DND-41 (cell line): ENCODE measurements at regions not wholly inside any gene's neighbourhood (a gene's known extent, or its start where the extent isn't known, plus 50 kb on each side); places are given as distances from the start of the nearest gene placed in this dataset.
"Not testable (repeated sequence)": the region's sequence is repeated elsewhere in the genome, so short reads cannot be mapped to it uniquely, and the experiment has no call there.

Experiments
- ATAC-seq: fragments of 200-7000 bp; cut with Tn5 transposase; 3 replicates; pipeline ENCODE4 v1.9.1; 2021; ENCODE audit warnings: low read depth; ENCODE audit not compliant: insufficient read depth
- DNase-seq: peaks from one replicate; pipeline ENCODE4 v3.0.0-alpha.2; 2020
- H2AFZ ChIP-seq: 2 replicates; pipeline ENCODE4 v1.6.0; 2012; ENCODE audit warnings: low read depth, low read length
- H3K27ac ChIP-seq: 2 replicates; pipeline ENCODE4 v1.5.1; 2012; ENCODE audit warnings: low read length, inconsistent platforms
- H3K27me3 ChIP-seq: fragments of 200-600 bp; sonication (generic); 2 replicates; pipeline ENCODE4 v1.6.0; 2012; ENCODE audit warnings: low read length, mild to moderate bottlenecking, inconsistent platforms; ENCODE audit not compliant: insufficient read depth, poor library complexity
- H3K36me3 ChIP-seq: 2 replicates; pipeline ENCODE4 v1.5.1; 2012; ENCODE audit warnings: low read length, inconsistent platforms; ENCODE audit not compliant: insufficient read depth
- H3K4me1 ChIP-seq: 2 replicates; pipeline ENCODE4 v1.5.1; 2012; ENCODE audit warnings: mild to moderate bottlenecking, low read length; ENCODE audit not compliant: insufficient read depth
- H3K4me2 ChIP-seq: 2 replicates; pipeline ENCODE4 v1.6.0; 2012; ENCODE audit warnings: mild to moderate bottlenecking, moderate library complexity, low read length, inconsistent platforms; ENCODE audit not compliant: insufficient read depth
- H3K4me3 ChIP-seq, 2 experiments: fragments of 200-600 bp in 1 of 2; shearing (Covaris generic) in 1 of 2; 2 replicates each; pipeline ENCODE4 v1.5.1; 2012 to 2016; ENCODE audit warnings: inconsistent platforms in 2 of 2, low read length in 2 of 2, mild to moderate bottlenecking in 2 of 2, low read depth in 1 of 2, moderate library complexity in 1 of 2
- H3K79me2 ChIP-seq: 2 replicates; pipeline ENCODE4 v1.6.0; 2012; ENCODE audit warnings: low read length, inconsistent platforms; ENCODE audit not compliant: insufficient read depth
- H3K9ac ChIP-seq: 2 replicates; pipeline ENCODE4 v1.6.0; 2012; ENCODE audit warnings: low read depth, mild to moderate bottlenecking, inconsistent platforms, low read length, moderate library complexity
- H3K9me3 ChIP-seq: 2 replicates; pipeline ENCODE4 v1.5.1; 2012; ENCODE audit warnings: low read length, moderate library complexity, mild to moderate bottlenecking, inconsistent platforms; ENCODE audit not compliant: insufficient read depth, severe bottlenecking
- H4K20me1 ChIP-seq: 2 replicates; pipeline ENCODE4 v1.6.0; 2012; ENCODE audit warnings: low read length; ENCODE audit not compliant: insufficient read depth
- CTCF ChIP-seq: IDR thresholded peaks from 2 replicates; pipeline ENCODE4 v1.5.1; 2012; ENCODE audit warnings: borderline replicate concordance, low read length, moderate library complexity, mild to moderate bottlenecking; ENCODE audit not compliant: poor library complexity, severe bottlenecking; ENCODE audit errors: extremely low read depth
- EZH2 ChIP-seq: IDR thresholded peaks from 3 replicates; pipeline ENCODE4 v1.6.1; 2012; ENCODE audit warnings: borderline replicate concordance, low read depth, mild to moderate bottlenecking, moderate library complexity, low read length, inconsistent platforms; ENCODE audit not compliant: severe bottlenecking

GRCh38 chr5:89668821-89669220, 740.7 kb downstream of the CETN3 start:
- H3K27me3 ChIP-seq = no peaks in the 10 kb centered on the region
- H2AFZ ChIP-seq = no peak overlapping the region
- ATAC-seq (no peak), DNase-seq (no peak)
- H3K9me3 ChIP-seq = no peaks in the 10 kb centered on the region
- no peaks in the 10 kb centered on the region for H4K20me1 ChIP-seq
- no peaks in the 10 kb centered on the region for H3K79me2 ChIP-seq
- H3K4me3 ChIP-seq = no peak overlapping the region
- H3K9ac ChIP-seq = no peak overlapping the region
- no peak overlapping the region for H3K4me2 ChIP-seq
- TF ChIP-seq EZH2 (no peak), CTCF (no peak)
- H3K27ac ChIP-seq = no peak overlapping the region
- H3K36me3 ChIP-seq = no peaks in the 10 kb centered on the region
- no peaks in the 10 kb centered on the region for H3K4me1 ChIP-seq

DNA sequence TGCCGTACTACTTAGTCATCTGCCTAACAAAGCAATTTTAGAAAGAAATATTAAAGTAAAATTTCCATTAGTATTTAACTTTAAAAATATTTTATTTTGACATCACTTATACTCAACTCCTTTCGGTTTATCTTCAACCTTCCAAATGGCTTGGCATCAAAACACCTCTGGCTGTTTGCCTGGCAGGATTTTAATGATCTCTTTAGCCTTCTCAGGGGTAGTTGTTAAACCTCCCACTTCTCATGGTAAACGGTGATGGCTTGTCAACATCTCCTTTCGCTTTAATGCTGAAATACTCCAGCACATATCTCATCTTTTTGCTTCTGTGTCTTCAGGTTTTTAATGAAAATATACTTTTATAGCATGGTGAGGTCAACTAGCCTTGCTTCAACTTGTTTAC, 747.1 kb downstream of the CETN3 start:
- Histone ChIP-seq H2AFZ (no peak overlapping the region), H3K79me2 (no peaks in the 10 kb centered on the region), H3K36me3 (no peaks in the 10 kb centered on the region), H3K9me3 (no peaks in the 10 kb centered on the region), H3K4me2 (no peak overlapping the region), H3K27ac (no peak overlapping the region), H3K27me3 (no peaks in the 10 kb centered on the region), H3K4me3 (no peak overlapping the region), H4K20me1 (no peaks in the 10 kb centered on the region), H3K9ac (no peak overlapping the region), H3K4me1 (no peaks in the 10 kb centered on the region)
- no peak for ATAC-seq
- no peak for TF ChIP-seq CTCF
- TF ChIP-seq EZH2 = no peak
- no peak for DNase-seq

- no peaks in the 10 kb centered on the region for H3K9me3 ChIP-seq
- DNase-seq (no peak), ATAC-seq (no peak)
- H3K27ac ChIP-seq = no peak overlapping the region
- H3K4me2 ChIP-seq = no peak overlapping the region
- H3K36me3 ChIP-seq = no peaks in the 10 kb centered on the region
- no peak overlapping the region for H2AFZ ChIP-seq
- TF ChIP-seq CTCF = no peak
- no peak for TF ChIP-seq EZH2
- no peak overlapping the region for H3K4me3 ChIP-seq
- no peaks in the 10 kb centered on the region for H3K4me1 ChIP-seq
- no peaks in the 10 kb centered on the region for H3K79me2 ChIP-seq
- no peak overlapping the region for H3K9ac ChIP-seq
- H3K27me3 ChIP-seq = no peaks in the 10 kb centered on the region
- H4K20me1 ChIP-seq = no peaks in the 10 kb centered on the region
Measured at GRCh38 chr5:89638871-89639270, 755.9 kb upstream of the MEF2C start.

GRCh38 chr5:89634176-89634575, 751.2 kb upstream of the MEF2C start:
- not testable (repeated sequence) for H3K27me3 ChIP-seq, H3K4me3 ChIP-seq, H3K27ac ChIP-seq, DNase-seq, H3K4me2 ChIP-seq, H3K9ac ChIP-seq, H4K20me1 ChIP-seq, H3K36me3 ChIP-seq, H3K9me3 ChIP-seq, H3K79me2 ChIP-seq, ATAC-seq, H2AFZ ChIP-seq, H3K4me1 ChIP-seq

GRCh38 chr5:89630064-89630463, 747.1 kb upstream of the MEF2C start:
- H3K4me2 ChIP-seq, H3K4me1 ChIP-seq, H2AFZ ChIP-seq, H4K20me1 ChIP-seq, H3K9ac ChIP-seq, ATAC-seq, H3K4me3 ChIP-seq, H3K27me3 ChIP-seq, H3K27ac ChIP-seq, H3K9me3 ChIP-seq, H3K36me3 ChIP-seq, DNase-seq, H3K79me2 ChIP-seq: not testable (repeated sequence)
